ENCODE measurements at regions not wholly inside any gene's neighbourhood (a gene's known extent, or its start where the extent isn't known, plus 50 kb on each side); places are given as distances from the start of the nearest gene placed in this dataset.
"Not testable (repeated sequence)": the region's sequence is repeated elsewhere in the genome, so short reads cannot be mapped to it uniquely, and the experiment has no call there.

GRCh38 chr13:50422181-50423148 is 407.2 kb downstream of the KCNRG start:
- no peak for FAIRE-seq

GRCh38 chr13:50424993-50425392 is 409.7 kb downstream of the KCNRG start:
- FAIRE-seq: no peak

GRCh38 chr13:50425772-50426171 is 410.5 kb downstream of the KCNRG start:
- FAIRE-seq: no peak

GRCh38 chr13:50426927-50427326 is 411.7 kb downstream of the KCNRG start:
- FAIRE-seq: no peak

GRCh38 chr13:50427511-50427910 is 412.3 kb downstream of the KCNRG start:
- FAIRE-seq: not testable (repeated sequence)

- FAIRE-seq: no peak
These were observed 413.1 kb downstream of the KCNRG start for GRCh38 chr13:50428183-50428877.

- FAIRE-seq: no peak
These were observed 408.5 kb downstream of the DLEU7 start for GRCh38 chr13:50435011-50435410.

- FAIRE-seq: no peak
These were observed 406.2 kb downstream of the DLEU7 start for GRCh38 chr13:50437252-50437651.

GRCh38 chr13:50438351-50438750 is 405.1 kb downstream of the DLEU7 start:
- FAIRE-seq: no peak

- FAIRE-seq: no peak
These were observed 402.4 kb downstream of the DLEU7 start for GRCh38 chr13:50441130-50441529.

GRCh38 chr13:50444726-50445125 is 398.8 kb downstream of the DLEU7 start:
- no peak for FAIRE-seq

- FAIRE-seq: no peak
These were observed 396.9 kb downstream of the DLEU7 start for GRCh38 chr13:50446611-50447010.

GRCh38 chr13:50448535-50448998 is 394.9 kb downstream of the DLEU7 start:
- no peak for FAIRE-seq

GRCh38 chr13:50449465-50449864 is 394.0 kb downstream of the DLEU7 start:
- no peak for FAIRE-seq

GRCh38 chr13:50450279-50450678 is 393.2 kb downstream of the DLEU7 start:
- no peak for FAIRE-seq

GRCh38 chr13:50451609-50452008 is 391.9 kb downstream of the DLEU7 start:
- FAIRE-seq: no peak

GRCh38 chr13:50452028-50452427 is 391.5 kb downstream of the DLEU7 start:
- no peak for FAIRE-seq

- no peak for FAIRE-seq
These were observed 390.7 kb downstream of the DLEU7 start for GRCh38 chr13:50452756-50453155.

- FAIRE-seq: no peak
These were observed 390.3 kb downstream of the DLEU7 start for GRCh38 chr13:50453188-50453587.

GRCh38 chr13:50456111-50456510 is 387.4 kb downstream of the DLEU7 start:
- no peak for FAIRE-seq

- no peak for FAIRE-seq
These were observed 385.8 kb downstream of the DLEU7 start for GRCh38 chr13:50457415-50458393.

GRCh38 chr13:50459046-50459445 is 384.4 kb downstream of the DLEU7 start:
- no peak for FAIRE-seq

GRCh38 chr13:50459658-50460057 is 383.8 kb downstream of the DLEU7 start:
- FAIRE-seq: no peak
